Fibroblast of lung (primary cell): ENCODE measurements at regions not wholly inside any gene's neighbourhood (a gene's known extent, or its start where the extent isn't known, plus 50 kb on each side); places are given as distances from the start of the nearest gene placed in this dataset.

Experiments
- DNase-seq, 2 donors: peaks; one replicate each; pipeline versions ENCODE4 v3.0.0 to v3.0.0-alpha.2; 2010; ENCODE audit warnings: low read depth in 2 of 2
- H2AFZ ChIP-seq: 2 replicates; pipeline ENCODE4 v1.5.1; 2012; ENCODE audit warnings: low read length, control low read depth, inconsistent platforms
- H3K27ac ChIP-seq: 2 replicates; pipeline ENCODE4 v1.5.1; 2011; ENCODE audit warnings: low read length, control low read depth; ENCODE audit not compliant: insufficient read depth
- H3K27me3 ChIP-seq: 2 replicates; pipeline ENCODE4 v1.5.1; 2011; ENCODE audit warnings: mild to moderate bottlenecking, low read length; ENCODE audit not compliant: control insufficient read depth, insufficient read depth
- H3K36me3 ChIP-seq: 2 replicates; pipeline ENCODE4 v1.5.1; 2011; ENCODE audit warnings: low read length; ENCODE audit not compliant: control insufficient read depth, insufficient read depth
- H3K4me1 ChIP-seq: 2 replicates; pipeline ENCODE4 v1.5.1; 2011; ENCODE audit warnings: low read length; ENCODE audit not compliant: control insufficient read depth, insufficient read depth; ENCODE audit errors: extremely low read depth
- H3K4me2 ChIP-seq: 2 replicates; pipeline ENCODE4 v1.5.1; 2011; ENCODE audit warnings: low read length, control low read depth; ENCODE audit not compliant: insufficient read depth; ENCODE audit errors: extremely low read depth
- H3K4me3 ChIP-seq, 4 experiments: fragments of 200-600 bp in 1 of 4; sonication (generic) in 1 of 4; replicated peaks in 1 of 4; 2 replicates each; pipeline ENCODE4 v1.5.1; 2011 to 2016; ENCODE audit warnings: low read length in 4 of 4, low read depth in 3 of 4, mild to moderate bottlenecking in 3 of 4, control low read depth in 2 of 4, inconsistent platforms in 1 of 4, mixed read lengths in 1 of 4; ENCODE audit not compliant: insufficient read depth in 1 of 4; ENCODE audit errors: control extremely low read depth in 1 of 4
- H3K79me2 ChIP-seq: 2 replicates; pipeline ENCODE4 v1.5.1; 2012; ENCODE audit warnings: mild to moderate bottlenecking, low read length, inconsistent platforms; ENCODE audit not compliant: control insufficient read depth, insufficient read depth
- H3K9ac ChIP-seq: 2 replicates; pipeline ENCODE4 v1.5.1; 2011; ENCODE audit warnings: mild to moderate bottlenecking, low read length, control low read depth; ENCODE audit not compliant: insufficient read depth
- H3K9me3 ChIP-seq: 2 replicates; pipeline ENCODE4 v1.5.1; 2012; ENCODE audit warnings: low read depth, low read length; ENCODE audit not compliant: control insufficient read depth, insufficient read depth
- H4K20me1 ChIP-seq: 2 replicates; pipeline ENCODE4 v1.5.1; 2011; ENCODE audit warnings: low read length; ENCODE audit not compliant: control insufficient read depth, insufficient read depth; ENCODE audit errors: extremely low read depth
- EZH2 ChIP-seq: IDR thresholded peaks from 2 replicates; pipeline ENCODE4 v1.5.1; 2012; ENCODE audit warnings: low read length, control low read depth, mild to moderate bottlenecking; ENCODE audit errors: missing control alignments
- TF ChIP-seq, protein P1 (sequence below), 2 donors: IDR thresholded peaks in 1 of 2; conservative IDR thresholded peaks in 1 of 2; 1 replicate in 1 of 2; 2 replicates in 1 of 2; pipeline ENCODE4 v1.5.1; 2011 to 2012; ENCODE audit warnings: low read length in 2 of 2, control low read depth in 1 of 2, inconsistent platforms in 1 of 2, low read depth in 1 of 2, mild to moderate bottlenecking in 1 of 2

DNA sequence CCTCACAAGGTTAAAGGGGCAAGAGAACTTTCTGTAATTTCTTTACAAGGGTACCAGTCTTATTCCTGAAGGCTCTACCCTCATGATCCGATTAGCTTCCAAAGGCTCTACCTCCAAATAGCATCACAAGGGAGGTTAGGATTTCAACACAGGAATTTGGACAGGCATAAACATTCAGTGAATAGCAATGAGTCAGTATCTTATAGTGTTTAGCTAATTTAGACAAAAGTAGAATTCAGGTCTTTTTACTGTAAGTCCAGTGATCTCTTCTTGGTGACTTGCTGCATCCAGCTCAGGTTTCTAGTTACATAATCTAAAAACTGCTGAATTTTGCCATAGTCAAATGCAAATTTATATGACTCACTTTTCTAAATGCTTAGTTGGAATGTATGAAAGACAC lies 1995.6 kb upstream of the RAG2 start:
- H3K4me2 ChIP-seq = no peak overlapping the region
- H3K79me2 ChIP-seq = no peaks in the 10 kb centered on the region
- H3K9me3 ChIP-seq = no peaks in the 10 kb centered on the region
- no peaks in the 10 kb centered on the region for H3K4me1 ChIP-seq
- H4K20me1 ChIP-seq = no peaks in the 10 kb centered on the region
- H3K36me3 ChIP-seq = no peaks in the 10 kb centered on the region
- no peak for TF ChIP-seq EZH2
- TF ChIP-seq, protein P1, sequence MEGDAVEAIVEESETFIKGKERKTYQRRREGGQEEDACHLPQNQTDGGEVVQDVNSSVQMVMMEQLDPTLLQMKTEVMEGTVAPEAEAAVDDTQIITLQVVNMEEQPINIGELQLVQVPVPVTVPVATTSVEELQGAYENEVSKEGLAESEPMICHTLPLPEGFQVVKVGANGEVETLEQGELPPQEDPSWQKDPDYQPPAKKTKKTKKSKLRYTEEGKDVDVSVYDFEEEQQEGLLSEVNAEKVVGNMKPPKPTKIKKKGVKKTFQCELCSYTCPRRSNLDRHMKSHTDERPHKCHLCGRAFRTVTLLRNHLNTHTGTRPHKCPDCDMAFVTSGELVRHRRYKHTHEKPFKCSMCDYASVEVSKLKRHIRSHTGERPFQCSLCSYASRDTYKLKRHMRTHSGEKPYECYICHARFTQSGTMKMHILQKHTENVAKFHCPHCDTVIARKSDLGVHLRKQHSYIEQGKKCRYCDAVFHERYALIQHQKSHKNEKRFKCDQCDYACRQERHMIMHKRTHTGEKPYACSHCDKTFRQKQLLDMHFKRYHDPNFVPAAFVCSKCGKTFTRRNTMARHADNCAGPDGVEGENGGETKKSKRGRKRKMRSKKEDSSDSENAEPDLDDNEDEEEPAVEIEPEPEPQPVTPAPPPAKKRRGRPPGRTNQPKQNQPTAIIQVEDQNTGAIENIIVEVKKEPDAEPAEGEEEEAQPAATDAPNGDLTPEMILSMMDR (conservative IDR thresholded peaks at IDR 0.05 in 1 of 2, IDR thresholded peaks at IDR 0.05 in 1 of 2; ENCODE audit: low read depth in 1 of 2, low read length in 2 of 2) = no peak
- H2AFZ ChIP-seq = no peak overlapping the region
- H3K27me3 ChIP-seq = no peaks in the 10 kb centered on the region
- no peak overlapping the region for H3K27ac ChIP-seq
- H3K4me3 ChIP-seq = no peak overlapping the region
- DNase-seq = peak; percentile 18 to 84
- no peak overlapping the region for H3K9ac ChIP-seq

GRCh38 chr11:38582756-38583155 lies 1984.7 kb upstream of the RAG2 start:
- Histone ChIP-seq H3K27me3 (no peaks in the 10 kb centered on the region), H3K9ac (no peak overlapping the region), H3K79me2 (no peaks in the 10 kb centered on the region), H3K4me1 (no peaks in the 10 kb centered on the region), H4K20me1 (no peaks in the 10 kb centered on the region), H2AFZ (no peak overlapping the region), H3K9me3 (no peaks in the 10 kb centered on the region), H3K36me3 (no peaks in the 10 kb centered on the region), H3K27ac (no peak overlapping the region), H3K4me2 (no peak overlapping the region), H3K4me3 (no peak overlapping the region)
- peak in 1 of 2 donors; percentile 52 for DNase-seq
- TF ChIP-seq EZH2 = no peak
- TF ChIP-seq, protein P1 (conservative IDR thresholded peaks at IDR 0.05 in 1 of 2, IDR thresholded peaks at IDR 0.05 in 1 of 2; ENCODE audit: low read depth in 1 of 2, low read length in 2 of 2) = no peak

- Histone ChIP-seq H3K4me2 (no peak overlapping the region), H2AFZ (no peak overlapping the region), H3K36me3 (no peaks in the 10 kb centered on the region), H3K27ac (no peak overlapping the region), H3K9me3 (no peaks in the 10 kb centered on the region), H4K20me1 (no peaks in the 10 kb centered on the region), H3K4me3 (no peak overlapping the region), H3K4me1 (no peaks in the 10 kb centered on the region), H3K27me3 (no peaks in the 10 kb centered on the region), H3K79me2 (no peaks in the 10 kb centered on the region), H3K9ac (no peak overlapping the region)
- DNase-seq = peak in 1 of 2 donors; percentile 57
- no peak for TF ChIP-seq EZH2
- TF ChIP-seq, protein P1 (conservative IDR thresholded peaks at IDR 0.05 in 1 of 2, IDR thresholded peaks at IDR 0.05 in 1 of 2; ENCODE audit: low read depth in 1 of 2, low read length in 2 of 2) = no peak
These were observed 1984.1 kb upstream of the RAG2 start for GRCh38 chr11:38582151-38582550.
